ENCODE measurements at regions not wholly inside any gene's neighbourhood (a gene's known extent, or its start where the extent isn't known, plus 50 kb on each side); places are given as distances from the start of the nearest gene placed in this dataset.

- TF ChIP-seq CTCF (IDR thresholded peaks at IDR 0.05) (no peak), MAX (CRISPR knock-in tag; IDR thresholded peaks at IDR 0.05) (no peak), CREB1 (CRISPR knock-in tag; IDR thresholded peaks at IDR 0.05) (no peak), ATF3 (CRISPR knock-in tag; conservative IDR thresholded peaks at IDR 0.05) (no peak)
Measured at GRCh38 chr6:14598017-14598864, 480.7 kb downstream of the CD83 start.
